ENCODE measurements at regions not wholly inside any gene's neighbourhood (a gene's known extent, or its start where the extent isn't known, plus 50 kb on each side); places are given as distances from the start of the nearest gene placed in this dataset.

DNA sequence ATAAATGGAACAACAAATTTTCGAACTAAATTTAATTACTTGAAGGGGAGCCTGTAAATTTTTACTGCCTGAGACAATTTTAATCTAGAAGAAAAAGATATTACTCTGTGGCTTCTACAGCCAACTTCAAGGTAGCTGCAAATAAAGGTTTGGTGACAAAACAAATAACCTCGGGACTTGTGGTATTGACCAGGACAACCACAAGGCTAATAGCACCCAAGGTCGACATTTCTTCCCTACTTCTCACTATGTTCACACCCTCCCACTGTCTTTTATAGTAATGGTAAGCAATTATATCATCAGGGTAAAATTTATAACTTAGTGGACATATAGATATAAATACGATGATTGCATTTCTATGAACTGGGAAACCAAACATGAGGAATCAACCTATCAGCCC, 67.9 kb upstream of the SPINK5 start:
- TF ChIP-seq, protein P1, sequence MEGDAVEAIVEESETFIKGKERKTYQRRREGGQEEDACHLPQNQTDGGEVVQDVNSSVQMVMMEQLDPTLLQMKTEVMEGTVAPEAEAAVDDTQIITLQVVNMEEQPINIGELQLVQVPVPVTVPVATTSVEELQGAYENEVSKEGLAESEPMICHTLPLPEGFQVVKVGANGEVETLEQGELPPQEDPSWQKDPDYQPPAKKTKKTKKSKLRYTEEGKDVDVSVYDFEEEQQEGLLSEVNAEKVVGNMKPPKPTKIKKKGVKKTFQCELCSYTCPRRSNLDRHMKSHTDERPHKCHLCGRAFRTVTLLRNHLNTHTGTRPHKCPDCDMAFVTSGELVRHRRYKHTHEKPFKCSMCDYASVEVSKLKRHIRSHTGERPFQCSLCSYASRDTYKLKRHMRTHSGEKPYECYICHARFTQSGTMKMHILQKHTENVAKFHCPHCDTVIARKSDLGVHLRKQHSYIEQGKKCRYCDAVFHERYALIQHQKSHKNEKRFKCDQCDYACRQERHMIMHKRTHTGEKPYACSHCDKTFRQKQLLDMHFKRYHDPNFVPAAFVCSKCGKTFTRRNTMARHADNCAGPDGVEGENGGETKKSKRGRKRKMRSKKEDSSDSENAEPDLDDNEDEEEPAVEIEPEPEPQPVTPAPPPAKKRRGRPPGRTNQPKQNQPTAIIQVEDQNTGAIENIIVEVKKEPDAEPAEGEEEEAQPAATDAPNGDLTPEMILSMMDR (IDR thresholded peaks at IDR 0.05) = no peak
- TF ChIP-seq ZFX (IDR thresholded peaks at IDR 0.05; ENCODE audit: borderline replicate concordance) = no peak

All from 22Rv1 (cell line).